C4-2B (cell line): ENCODE measurements at regions not wholly inside any gene's neighbourhood (a gene's known extent, or its start where the extent isn't known, plus 50 kb on each side); places are given as distances from the start of the nearest gene placed in this dataset.
"Not testable (repeated sequence)": the region's sequence is repeated elsewhere in the genome, so short reads cannot be mapped to it uniquely, and the experiment has no call there.

Experiments
- ZFX ChIP-seq: fragments of 450-650 bp; IDR thresholded peaks from 2 replicates; pipeline ENCODE4 v1.6.1; 2017
- TF ChIP-seq, protein P1 (sequence below): fragments of 450-650 bp; conservative IDR thresholded peaks from 2 replicates; pipeline ENCODE4 v1.5.1; 2017; ENCODE audit warnings: mild to moderate bottlenecking

DNA sequence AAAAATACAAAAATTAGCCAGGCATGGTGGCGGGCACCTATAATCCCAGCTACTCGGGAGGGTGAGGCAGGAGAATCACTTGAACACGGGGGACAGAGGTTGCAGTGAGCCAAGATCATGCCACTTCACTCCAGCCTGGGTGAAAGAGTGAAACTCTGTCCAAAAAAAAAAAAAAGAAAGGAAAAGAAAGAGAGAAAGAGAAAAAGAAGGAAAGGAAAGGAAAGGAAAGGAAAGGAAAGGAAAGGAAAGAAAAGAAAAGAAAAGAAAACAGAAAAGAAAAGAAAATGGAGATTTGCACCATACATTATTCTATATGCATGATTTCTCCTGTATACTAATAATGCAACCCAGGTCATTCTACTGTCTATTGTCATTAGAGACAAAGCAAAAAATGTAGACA lies 421.5 kb downstream of the PCDH19 start:
- TF ChIP-seq, protein P1, sequence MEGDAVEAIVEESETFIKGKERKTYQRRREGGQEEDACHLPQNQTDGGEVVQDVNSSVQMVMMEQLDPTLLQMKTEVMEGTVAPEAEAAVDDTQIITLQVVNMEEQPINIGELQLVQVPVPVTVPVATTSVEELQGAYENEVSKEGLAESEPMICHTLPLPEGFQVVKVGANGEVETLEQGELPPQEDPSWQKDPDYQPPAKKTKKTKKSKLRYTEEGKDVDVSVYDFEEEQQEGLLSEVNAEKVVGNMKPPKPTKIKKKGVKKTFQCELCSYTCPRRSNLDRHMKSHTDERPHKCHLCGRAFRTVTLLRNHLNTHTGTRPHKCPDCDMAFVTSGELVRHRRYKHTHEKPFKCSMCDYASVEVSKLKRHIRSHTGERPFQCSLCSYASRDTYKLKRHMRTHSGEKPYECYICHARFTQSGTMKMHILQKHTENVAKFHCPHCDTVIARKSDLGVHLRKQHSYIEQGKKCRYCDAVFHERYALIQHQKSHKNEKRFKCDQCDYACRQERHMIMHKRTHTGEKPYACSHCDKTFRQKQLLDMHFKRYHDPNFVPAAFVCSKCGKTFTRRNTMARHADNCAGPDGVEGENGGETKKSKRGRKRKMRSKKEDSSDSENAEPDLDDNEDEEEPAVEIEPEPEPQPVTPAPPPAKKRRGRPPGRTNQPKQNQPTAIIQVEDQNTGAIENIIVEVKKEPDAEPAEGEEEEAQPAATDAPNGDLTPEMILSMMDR, result not testable (repeated sequence)
- not testable (repeated sequence) for TF ChIP-seq ZFX
